Stimulated activated CD4-positive, alpha-beta T cell treated with anti-CD3 and anti-CD28 coated beads, TNF-alpha, amount 100 ng/mL, for 1 hour (primary cell): ENCODE measurements at regions not wholly inside any gene's neighbourhood (a gene's known extent, or its start where the extent isn't known, plus 50 kb on each side); places are given as distances from the start of the nearest gene placed in this dataset.
A peak's percentile ranks its signal among the peaks of the same experiment; 100 is the strongest.

Experiments
- DNase-seq, 3 donors: peaks; one replicate each; pipeline ENCODE4 v3.0.0-alpha.2; 2020; ENCODE audit warnings: low read depth in 3 of 3, low spot score in 1 of 3

DNA sequence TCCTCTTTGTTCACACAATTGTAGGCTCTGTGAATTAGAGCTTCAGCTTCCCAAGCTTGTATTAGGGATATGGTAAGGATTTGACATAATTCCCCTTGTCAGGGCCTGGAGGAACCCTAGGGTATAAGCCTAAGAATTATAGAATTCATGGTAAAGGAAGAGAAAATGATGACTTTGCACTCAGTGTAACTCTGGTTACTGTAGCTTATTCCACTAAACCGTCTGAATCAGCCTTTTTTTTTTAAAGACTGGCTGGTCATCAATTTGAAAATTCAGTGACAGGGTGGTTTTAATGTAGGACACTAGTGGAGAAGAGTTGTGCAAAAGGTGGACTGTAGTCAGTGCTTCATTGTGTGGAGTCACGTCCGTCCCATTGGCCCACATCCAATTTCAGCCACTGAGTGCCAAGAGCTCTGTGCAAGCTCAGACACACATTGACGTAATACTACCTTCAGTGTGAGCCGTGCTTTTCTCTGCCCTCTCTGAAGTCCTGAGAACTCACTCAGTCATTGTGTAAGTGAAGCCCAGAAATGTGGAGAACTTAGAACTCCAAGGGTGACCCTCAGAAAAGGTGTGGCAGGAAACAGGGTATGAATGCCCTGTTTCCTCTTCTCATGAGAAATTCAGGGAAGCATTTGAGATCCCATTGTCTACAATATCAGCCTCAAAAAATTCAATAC is 449.8 kb downstream of the C4orf33 start:
- no peak for DNase-seq

DNA sequence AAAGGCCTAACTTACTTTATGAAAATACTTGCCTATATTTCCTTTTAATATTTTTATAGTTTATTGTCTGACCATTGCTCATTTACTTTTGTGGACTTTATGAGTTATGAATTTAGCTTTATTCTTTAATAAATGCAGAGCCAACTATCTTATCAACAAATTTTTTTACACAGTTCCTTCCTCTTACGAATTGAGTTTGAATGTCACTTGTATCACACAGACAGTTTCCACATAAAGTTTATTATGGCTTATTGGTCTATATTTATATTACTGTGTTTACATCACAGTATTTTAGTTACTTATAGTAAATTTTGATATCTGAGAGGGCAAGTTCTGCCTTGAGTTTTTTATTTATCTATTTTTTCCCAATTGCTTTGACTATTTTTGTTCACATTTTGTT is 450.6 kb downstream of the C4orf33 start:
- no peak for DNase-seq

DNA sequence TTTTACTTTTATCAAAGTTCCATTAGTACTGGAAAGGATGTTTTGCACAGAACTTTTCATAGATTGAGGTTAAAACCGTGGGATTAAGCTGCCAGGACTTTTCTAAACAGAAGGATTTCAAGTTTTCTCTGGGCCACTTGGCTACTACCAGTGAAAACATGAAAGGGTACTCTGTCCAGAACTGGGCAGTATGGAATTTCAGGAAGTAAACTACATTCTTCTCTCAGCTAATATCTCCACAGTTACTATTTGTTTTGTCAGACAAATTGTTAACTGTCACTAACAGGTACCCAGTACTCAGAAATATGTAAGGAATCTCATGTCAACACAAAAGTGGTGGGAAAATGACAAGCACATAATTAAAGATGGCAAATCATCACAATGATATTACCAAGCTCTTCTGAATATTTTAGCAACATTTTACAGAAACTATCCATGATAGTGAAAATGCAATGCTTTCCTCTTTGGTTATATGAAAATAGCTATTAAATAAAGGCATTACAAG is 454.4 kb downstream of the C4orf33 start:
- no peak for DNase-seq

DNA sequence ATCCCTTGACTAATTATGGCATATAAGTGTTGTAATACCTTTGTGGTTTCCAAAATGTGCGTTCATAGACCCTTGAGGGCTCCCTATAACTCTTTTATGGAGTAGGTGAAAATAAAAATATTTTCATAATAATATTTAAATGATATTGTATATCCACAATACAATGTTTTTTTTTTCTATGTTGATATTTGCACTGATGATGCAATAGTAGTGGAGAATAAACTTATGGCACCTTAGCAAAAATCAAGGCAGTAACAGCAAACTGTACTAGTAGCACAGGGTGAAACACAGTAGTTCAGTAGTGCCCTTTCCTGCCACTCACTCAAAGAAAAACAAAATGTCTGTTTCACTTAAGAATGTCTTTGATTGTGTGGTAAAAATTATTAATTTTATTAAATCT is 465.3 kb downstream of the C4orf33 start:
- DNase-seq: no peak

GRCh38 chr4:129561886-129562671 is 466.1 kb downstream of the C4orf33 start:
- no peak for DNase-seq

DNA sequence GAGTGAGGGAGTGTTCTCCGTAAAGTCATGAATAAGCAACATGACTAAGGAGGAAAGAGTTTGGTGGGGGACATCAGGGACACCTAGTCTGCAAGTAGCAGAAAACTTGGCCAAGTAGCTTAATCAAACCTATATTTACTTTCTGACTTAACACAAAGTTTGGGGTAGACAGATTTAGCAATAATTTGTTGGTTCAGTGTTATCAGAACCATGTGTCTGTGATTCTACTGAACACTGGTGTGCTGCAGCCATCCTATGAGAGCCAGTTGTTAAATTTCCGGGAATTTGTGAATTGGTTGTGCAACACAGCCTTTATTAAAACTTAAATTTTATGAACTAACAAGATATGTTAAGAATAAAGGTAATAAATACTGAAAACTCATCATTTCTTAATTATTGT is 469.3 kb downstream of the C4orf33 start:
- no peak for DNase-seq

DNA sequence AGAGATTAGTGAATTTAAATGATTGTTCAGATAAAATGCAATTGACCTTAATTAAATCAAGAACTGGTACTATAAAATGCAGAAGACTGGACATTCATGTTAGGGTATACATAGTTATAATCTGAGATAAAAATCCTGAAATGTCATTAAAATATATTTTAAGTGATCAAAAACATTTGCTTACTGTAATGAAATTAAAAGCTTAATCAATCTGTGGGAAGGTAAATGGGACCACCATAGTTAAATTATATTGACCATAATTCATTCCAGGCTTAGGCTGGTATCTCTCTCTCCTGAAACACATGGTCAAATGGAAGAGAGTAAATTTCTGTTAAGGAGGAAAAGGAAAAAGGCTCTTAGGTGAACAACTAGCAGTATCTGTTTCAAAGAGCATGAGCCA is 474.4 kb downstream of the C4orf33 start:
- DNase-seq: no peak

DNA sequence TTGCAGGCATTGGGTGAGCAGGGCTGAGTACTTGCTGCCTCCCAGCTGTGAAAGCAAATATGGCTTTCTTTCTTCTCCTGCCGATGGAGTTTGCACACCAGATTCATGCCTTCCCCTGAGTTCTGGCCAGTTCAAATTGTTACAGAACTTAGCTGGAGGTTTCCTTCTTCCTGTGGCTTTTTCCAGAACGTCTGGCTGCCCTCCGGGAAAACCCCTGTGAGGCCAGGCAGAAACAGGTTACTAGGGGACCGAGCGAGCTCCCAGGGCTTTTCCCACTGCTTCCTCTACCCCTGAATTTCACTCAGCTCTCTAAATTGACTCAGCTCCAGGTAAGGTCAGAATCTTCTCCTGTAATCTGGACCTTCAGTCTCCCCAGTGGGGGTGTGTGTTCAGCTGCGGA is 482.4 kb downstream of the C4orf33 start:
- no peak for DNase-seq

DNA sequence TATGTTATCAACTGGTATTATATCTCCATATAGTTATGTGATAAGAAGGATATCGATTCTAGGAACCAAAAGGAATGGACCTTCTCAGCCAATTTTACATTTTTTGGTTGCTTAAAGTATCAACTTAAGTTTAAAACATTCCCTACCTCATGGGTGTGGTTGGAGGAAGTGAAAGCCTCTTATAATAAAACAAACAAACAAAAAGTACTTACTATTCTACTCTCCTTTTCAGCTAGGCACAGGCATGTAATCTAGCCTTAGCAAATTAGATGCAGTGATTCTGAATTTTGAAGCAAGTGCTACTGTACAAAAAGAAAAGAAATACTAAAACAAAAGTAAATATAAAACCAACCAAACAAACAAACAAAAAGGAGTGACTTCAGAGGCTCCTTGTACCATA is 485.4 kb downstream of the C4orf33 start:
- DNase-seq: no peak

DNA sequence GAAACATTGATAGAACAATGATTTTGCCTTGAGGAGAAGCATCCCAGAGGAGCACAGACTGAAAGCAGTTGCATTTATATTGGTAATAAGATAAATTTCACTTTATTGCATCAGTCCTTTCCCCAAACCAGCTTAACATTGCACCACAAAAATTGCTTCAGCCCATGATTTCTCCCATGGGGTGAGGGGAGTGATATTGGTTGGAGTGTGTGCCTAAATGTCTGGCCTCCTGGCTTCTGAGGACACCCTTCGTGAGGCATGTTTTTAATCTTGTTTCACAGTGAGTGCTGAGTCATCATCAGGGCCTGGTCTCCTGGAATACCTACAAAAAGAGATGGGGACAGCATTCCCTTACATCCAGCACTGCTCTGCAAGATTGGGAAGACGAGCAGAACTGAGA is 487.9 kb downstream of the C4orf33 start:
- no peak for DNase-seq

GRCh38 chr4:129598582-129598981 is 502.6 kb downstream of the C4orf33 start:
- no peak for DNase-seq

GRCh38 chr4:129600898-129601297 is 504.9 kb downstream of the C4orf33 start:
- DNase-seq: no peak

DNA sequence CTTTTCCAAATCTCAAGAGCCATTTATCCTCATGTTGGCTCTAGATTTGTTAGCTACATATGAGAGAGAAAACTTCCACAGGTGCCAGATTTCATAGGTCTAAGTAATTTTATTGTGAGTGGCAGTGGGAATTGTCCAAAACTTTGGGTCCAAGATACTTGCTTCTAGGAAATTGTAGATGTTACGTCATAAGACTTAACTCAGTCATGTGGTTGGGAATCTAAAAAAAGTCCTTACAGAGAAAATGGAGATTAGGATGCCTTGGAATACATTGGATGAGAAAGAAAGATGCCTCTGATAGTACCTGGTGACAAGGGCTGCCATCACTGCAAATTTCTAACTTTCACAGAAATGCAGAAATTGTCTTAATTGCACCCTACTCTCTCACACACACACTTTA is 506.5 kb downstream of the C4orf33 start:
- no peak for DNase-seq

GRCh38 chr4:129603241-129603931 is 507.4 kb downstream of the C4orf33 start:
- no peak for DNase-seq

GRCh38 chr4:129604632-129605255 is 508.8 kb downstream of the C4orf33 start:
- DNase-seq: no peak

DNA sequence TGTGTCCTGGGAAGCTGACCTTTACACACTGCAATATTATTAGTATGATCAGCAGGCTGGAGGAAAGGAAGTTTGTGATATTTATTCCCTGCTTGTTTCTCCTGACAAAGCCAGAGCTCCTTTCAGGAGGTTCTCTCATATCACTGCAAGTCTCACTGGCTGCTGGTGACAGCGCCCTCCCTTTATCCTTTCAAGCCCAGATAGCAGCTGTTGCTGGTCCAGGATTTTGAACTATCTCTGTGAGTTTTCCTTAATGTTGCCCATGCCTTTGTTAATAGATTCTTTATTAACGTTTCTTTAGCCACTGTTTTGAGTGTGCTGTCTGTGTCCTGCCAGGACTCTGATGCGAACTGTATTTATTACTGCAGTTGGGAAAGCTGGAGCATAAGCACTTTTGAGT is 518.7 kb downstream of the C4orf33 start:
- DNase-seq: no peak

- no peak for DNase-seq
Measured at GRCh38 chr4:129622566-129622965, 526.6 kb downstream of the C4orf33 start.

- no peak for DNase-seq
Measured at GRCh38 chr4:129623233-129623875, 527.4 kb downstream of the C4orf33 start.

- DNase-seq: peak in 1 of 3 donors; percentile 7
Measured at GRCh38 chr4:129641179-129641578, 545.2 kb downstream of the C4orf33 start.

GRCh38 chr4:129645461-129645860 is 549.5 kb downstream of the C4orf33 start:
- DNase-seq: no peak

GRCh38 chr4:129668092-129668491 is 572.1 kb downstream of the C4orf33 start:
- DNase-seq: no peak
